HG03439 (cell line): ENCODE measurements at regions not wholly inside any gene's neighbourhood (a gene's known extent, or its start where the extent isn't known, plus 50 kb on each side); places are given as distances from the start of the nearest gene placed in this dataset.
"Not testable (repeated sequence)": the region's sequence is repeated elsewhere in the genome, so short reads cannot be mapped to it uniquely, and the experiment has no call there.

Experiments used
- ATAC-seq: cut with Tn5 transposase; IDR thresholded peaks from one replicate; pipeline ENCODE4 v1.9.1; 2021; ENCODE audit warnings: mild to moderate bottlenecking, moderate library complexity; ENCODE audit not compliant: unreplicated experiment

- ATAC-seq: no peak
Measured at GRCh38 chr5:30405821-30406220, 787.7 kb upstream of the CDH6 start.

- no peak for ATAC-seq
Measured at GRCh38 chr5:30401479-30402058, 791.9 kb upstream of the CDH6 start.

- no peak for ATAC-seq
Measured at GRCh38 chr5:30398423-30398822, 795.1 kb upstream of the CDH6 start.

- no peak for ATAC-seq
Measured at GRCh38 chr5:30392897-30393296, 800.6 kb upstream of the CDH6 start.

GRCh38 chr5:30390095-30390494 lies 803.4 kb upstream of the CDH6 start:
- ATAC-seq: no peak

GRCh38 chr5:30387974-30388632 lies 805.4 kb upstream of the CDH6 start:
- no peak for ATAC-seq

- ATAC-seq: no peak
Measured at GRCh38 chr5:30385754-30386153, 807.7 kb upstream of the CDH6 start.

- no peak for ATAC-seq
Measured at GRCh38 chr5:30384171-30384570, 809.3 kb upstream of the CDH6 start.

GRCh38 chr5:30380228-30380627 lies 813.3 kb upstream of the CDH6 start:
- ATAC-seq: no peak

- no peak for ATAC-seq
Measured at GRCh38 chr5:30376848-30377247, 816.6 kb upstream of the CDH6 start.

GRCh38 chr5:30368064-30368463 lies 825.4 kb upstream of the CDH6 start:
- ATAC-seq: no peak

- ATAC-seq: not testable (repeated sequence)
Measured at GRCh38 chr5:30365031-30365430, 828.5 kb upstream of the CDH6 start.

GRCh38 chr5:30357371-30357770 lies 836.1 kb upstream of the CDH6 start:
- ATAC-seq: no peak

GRCh38 chr5:30355675-30356074 lies 837.8 kb upstream of the CDH6 start:
- no peak for ATAC-seq

- ATAC-seq: no peak
Measured at GRCh38 chr5:30347858-30348257, 845.6 kb upstream of the CDH6 start.

- ATAC-seq: not testable (repeated sequence)
Measured at GRCh38 chr5:30345539-30346345, 847.7 kb upstream of the CDH6 start.

- ATAC-seq: no peak
Measured at GRCh38 chr5:30343707-30344106, 849.8 kb upstream of the CDH6 start.

GRCh38 chr5:30341466-30341865 lies 852.0 kb upstream of the CDH6 start:
- ATAC-seq: no peak

- ATAC-seq: no peak
Measured at GRCh38 chr5:30337084-30337573, 856.4 kb upstream of the CDH6 start.

GRCh38 chr5:30331534-30331933 lies 862.0 kb upstream of the CDH6 start:
- no peak for ATAC-seq

- ATAC-seq: no peak
Measured at GRCh38 chr5:30325795-30326194, 867.7 kb upstream of the CDH6 start.

GRCh38 chr5:30324083-30324482 lies 869.4 kb upstream of the CDH6 start:
- no peak for ATAC-seq
